Keratinocyte (primary cell): ENCODE measurements at regions not wholly inside any gene's neighbourhood (a gene's known extent, or its start where the extent isn't known, plus 50 kb on each side); places are given as distances from the start of the nearest gene placed in this dataset.

Experiments used
- EZH2 ChIP-seq: IDR thresholded peaks from one replicate; pipeline ENCODE4 v1.6.1; 2012; ENCODE audit warnings: inconsistent platforms, mild to moderate bottlenecking, low read length, moderate library complexity
- TF ChIP-seq, protein P1 (sequence below), 3 experiments: IDR thresholded peaks in 1 of 3; conservative IDR thresholded peaks in 1 of 3; optimal IDR thresholded peaks in 1 of 3; 2 replicates in 2 of 3; 3 replicates in 1 of 3; pipeline versions ENCODE3 to v1.5.1; 2011; ENCODE audit warnings: low read length in 3 of 3, mild to moderate bottlenecking in 3 of 3, moderate library complexity in 2 of 3, control low read depth in 1 of 3, inconsistent platforms in 1 of 3; ENCODE audit not compliant: insufficient read depth in 2 of 3; ENCODE audit errors: extremely low read depth in 1 of 3

DNA sequence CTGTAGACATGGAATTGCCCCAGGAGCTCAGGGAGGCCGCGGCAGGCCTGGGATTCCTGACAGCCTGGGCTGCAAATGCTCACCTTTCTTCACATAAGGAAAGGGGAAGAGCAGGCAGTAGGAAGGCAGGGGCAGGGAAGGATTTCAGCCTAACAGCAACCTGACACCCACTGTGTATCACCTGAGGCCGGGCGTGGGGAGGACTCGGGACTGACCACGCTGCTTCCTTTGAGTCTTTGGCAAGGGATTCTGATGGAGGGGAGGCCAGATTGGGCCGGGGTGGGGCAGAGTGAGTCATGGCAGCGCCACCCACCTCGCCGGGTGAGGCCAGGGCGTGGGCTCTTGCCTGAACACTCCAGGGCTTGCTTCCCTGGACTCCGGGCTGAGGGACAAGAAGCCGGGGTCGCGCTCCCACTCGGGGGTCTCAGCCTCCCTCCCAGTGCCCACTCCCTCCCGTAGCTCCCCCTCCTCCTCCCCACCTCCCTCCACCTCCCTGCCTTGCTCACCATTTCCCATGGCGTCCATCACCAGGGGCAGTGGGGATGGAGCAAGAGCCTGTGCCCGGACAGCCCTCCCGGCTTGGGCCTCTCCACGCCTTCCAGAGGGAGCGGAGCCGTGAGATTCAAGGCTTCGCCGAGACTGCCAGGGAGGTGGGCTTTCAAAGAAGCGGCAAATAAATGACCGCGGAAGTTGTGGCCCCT, 247.9 kb upstream of the RTL1 start:
- TF ChIP-seq, protein P1, sequence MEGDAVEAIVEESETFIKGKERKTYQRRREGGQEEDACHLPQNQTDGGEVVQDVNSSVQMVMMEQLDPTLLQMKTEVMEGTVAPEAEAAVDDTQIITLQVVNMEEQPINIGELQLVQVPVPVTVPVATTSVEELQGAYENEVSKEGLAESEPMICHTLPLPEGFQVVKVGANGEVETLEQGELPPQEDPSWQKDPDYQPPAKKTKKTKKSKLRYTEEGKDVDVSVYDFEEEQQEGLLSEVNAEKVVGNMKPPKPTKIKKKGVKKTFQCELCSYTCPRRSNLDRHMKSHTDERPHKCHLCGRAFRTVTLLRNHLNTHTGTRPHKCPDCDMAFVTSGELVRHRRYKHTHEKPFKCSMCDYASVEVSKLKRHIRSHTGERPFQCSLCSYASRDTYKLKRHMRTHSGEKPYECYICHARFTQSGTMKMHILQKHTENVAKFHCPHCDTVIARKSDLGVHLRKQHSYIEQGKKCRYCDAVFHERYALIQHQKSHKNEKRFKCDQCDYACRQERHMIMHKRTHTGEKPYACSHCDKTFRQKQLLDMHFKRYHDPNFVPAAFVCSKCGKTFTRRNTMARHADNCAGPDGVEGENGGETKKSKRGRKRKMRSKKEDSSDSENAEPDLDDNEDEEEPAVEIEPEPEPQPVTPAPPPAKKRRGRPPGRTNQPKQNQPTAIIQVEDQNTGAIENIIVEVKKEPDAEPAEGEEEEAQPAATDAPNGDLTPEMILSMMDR (optimal IDR thresholded peaks at IDR 0.05 in 1 of 3, IDR thresholded peaks at IDR 0.05 in 1 of 3, conservative IDR thresholded peaks at IDR 0.05 in 1 of 3; ENCODE audit: extremely low read depth in 1 of 3, insufficient read depth in 2 of 3, low read length in 3 of 3): no peak
- no peak for TF ChIP-seq EZH2
